ENCODE measurements at regions not wholly inside any gene's neighbourhood (a gene's known extent, or its start where the extent isn't known, plus 50 kb on each side); places are given as distances from the start of the nearest gene placed in this dataset.

DNA sequence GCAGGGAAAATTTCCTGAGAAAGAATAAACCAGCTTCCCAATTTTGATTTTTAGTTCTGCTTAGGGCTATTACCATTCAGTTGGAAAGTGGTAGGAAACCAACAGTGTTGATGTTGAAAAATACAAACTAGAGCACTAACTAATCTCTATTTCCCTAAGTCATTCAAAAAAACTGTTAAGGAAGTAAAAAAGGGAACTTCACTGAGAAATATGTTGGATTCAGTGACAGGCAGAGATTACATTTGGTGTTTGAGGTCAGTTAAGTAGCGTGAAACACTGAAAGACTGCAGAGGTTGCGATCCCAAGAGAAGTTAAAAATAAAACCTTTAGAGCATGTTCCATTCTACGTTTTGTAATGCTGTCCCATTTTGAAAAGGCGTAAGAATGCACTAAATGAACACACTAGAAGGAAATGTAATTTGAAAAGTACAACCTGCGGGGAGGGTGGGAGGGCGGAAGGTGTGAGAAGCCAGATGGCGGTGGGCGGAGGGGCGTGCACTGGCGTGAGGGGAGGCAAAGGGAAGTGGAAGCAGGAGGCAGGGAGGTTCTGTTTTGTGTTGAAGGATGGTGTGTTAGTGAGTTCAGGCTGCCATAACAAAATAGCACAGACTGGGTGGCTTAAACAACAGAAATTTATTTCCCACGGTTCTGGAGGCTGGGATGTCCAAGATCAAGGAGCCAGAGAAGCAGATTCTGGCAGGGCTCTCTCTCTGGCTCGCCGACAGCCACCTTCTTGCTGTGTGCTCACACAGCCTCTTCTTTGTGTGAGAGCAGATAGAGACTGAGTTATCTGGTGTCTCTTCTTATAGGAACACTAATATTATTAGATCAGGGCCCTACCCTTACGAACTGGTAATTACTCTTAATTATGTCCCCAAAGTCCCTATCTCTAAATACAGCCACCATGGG is 94.3 kb upstream of the KCTD1 start:
- ATAC-seq (no peak), FAIRE-seq (no peak), DNase-seq (ENCODE audit: low spot score) (no peak)
- Histone ChIP-seq H4K20me1 (ENCODE audit: insufficient read depth, low read length) (no peaks in the 10 kb centered on the region), H3K4me1 (ENCODE audit: insufficient read depth, low read length) (no peaks in the 10 kb centered on the region), H3K79me2 (ENCODE audit: insufficient read depth, low read length) (no peaks in the 10 kb centered on the region), H3K27me3 (ENCODE audit: control insufficient read depth in 1 of 2, insufficient read depth in 2 of 2, low read length in 2 of 2) (peaks cover 0 to 33% of the 10 kb centered on the region in 2 experiments; a peak in 4 of 5 replicates), H3K27ac (ENCODE audit: extremely low read length, insufficient read depth, low read length) (no peak overlapping the region), H3K9ac (ENCODE audit: insufficient read depth, low read depth, low read length) (no peak overlapping the region), H3K9me3 (ENCODE audit: low read length) (no peaks in the 10 kb centered on the region), H3K4me3 (replicated peaks in 1 of 3; ENCODE audit: insufficient read depth in 1 of 3, low read depth in 2 of 3, low read length in 3 of 3) (no peak overlapping the region), H2AFZ (ENCODE audit: low read length) (no peak overlapping the region), H3K36me3 (replicated peaks in 1 of 2; ENCODE audit: control insufficient read depth in 1 of 2, insufficient read depth in 2 of 2, low read length in 2 of 2) (no peaks in the 10 kb centered on the region), H3K4me2 (ENCODE audit: low read depth, low read length) (no peak overlapping the region)
- no TSS peak for BruUV-seq (replicated peaks)
- 44% methylated on average over 13 of the region's 14 CpGs for whole genome bisulfite sequencing (ENCODE audit: low lambda C conversion rate)
- in situ Hi-C loops (cut with HindIII; ENCODE audit: extremely low pct_ligation_motif_present, low pct_unique_long_range_greater_than_20kb): no loop called here
- no peak for TF ChIP-seq ZNF788 (CRISPR knock-in tag; IDR thresholded peaks at IDR 0.05; ENCODE audit: borderline replicate concordance)
- no peak for TF ChIP-seq ZNF570 (CRISPR knock-in tag; IDR thresholded peaks at IDR 0.05; ENCODE audit: borderline replicate concordance)
- no peak for TF ChIP-seq TEAD2 (CRISPR knock-in tag; IDR thresholded peaks at IDR 0.05)
- TF ChIP-seq ZNF792 (CRISPR knock-in tag; IDR thresholded peaks at IDR 0.05): no peak
- TF ChIP-seq ZZZ3 (CRISPR knock-in tag; IDR thresholded peaks at IDR 0.05; ENCODE audit: borderline replicate concordance): no peak
- TF ChIP-seq, protein P1, sequence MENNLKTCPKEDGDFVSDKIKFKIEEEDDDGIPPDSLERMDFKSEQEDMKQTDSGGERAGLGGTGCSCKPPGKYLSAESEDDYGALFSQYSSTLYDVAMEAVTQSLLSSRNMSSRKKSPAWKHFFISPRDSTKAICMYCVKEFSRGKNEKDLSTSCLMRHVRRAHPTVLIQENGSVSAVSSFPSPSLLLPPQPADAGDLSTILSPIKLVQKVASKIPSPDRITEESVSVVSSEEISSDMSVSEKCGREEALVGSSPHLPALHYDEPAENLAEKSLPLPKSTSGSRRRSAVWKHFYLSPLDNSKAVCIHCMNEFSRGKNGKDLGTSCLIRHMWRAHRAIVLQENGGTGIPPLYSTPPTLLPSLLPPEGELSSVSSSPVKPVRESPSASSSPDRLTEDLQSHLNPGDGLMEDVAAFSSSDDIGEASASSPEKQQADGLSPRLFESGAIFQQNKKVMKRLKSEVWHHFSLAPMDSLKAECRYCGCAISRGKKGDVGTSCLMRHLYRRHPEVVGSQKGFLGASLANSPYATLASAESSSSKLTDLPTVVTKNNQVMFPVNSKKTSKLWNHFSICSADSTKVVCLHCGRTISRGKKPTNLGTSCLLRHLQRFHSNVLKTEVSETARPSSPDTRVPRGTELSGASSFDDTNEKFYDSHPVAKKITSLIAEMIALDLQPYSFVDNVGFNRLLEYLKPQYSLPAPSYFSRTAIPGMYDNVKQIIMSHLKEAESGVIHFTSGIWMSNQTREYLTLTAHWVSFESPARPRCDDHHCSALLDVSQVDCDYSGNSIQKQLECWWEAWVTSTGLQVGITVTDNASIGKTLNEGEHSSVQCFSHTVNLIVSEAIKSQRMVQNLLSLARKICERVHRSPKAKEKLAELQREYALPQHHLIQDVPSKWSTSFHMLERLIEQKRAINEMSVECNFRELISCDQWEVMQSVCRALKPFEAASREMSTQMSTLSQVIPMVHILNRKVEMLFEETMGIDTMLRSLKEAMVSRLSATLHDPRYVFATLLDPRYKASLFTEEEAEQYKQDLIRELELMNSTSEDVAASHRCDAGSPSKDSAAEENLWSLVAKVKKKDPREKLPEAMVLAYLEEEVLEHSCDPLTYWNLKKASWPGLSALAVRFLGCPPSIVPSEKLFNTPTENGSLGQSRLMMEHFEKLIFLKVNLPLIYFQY (CRISPR knock-in tag; IDR thresholded peaks at IDR 0.05; ENCODE audit: borderline replicate concordance): no peak
- intact Hi-C loops (cut with micrococcal nuclease; ENCODE audit: unreplicated experiment): no loop called here
- ChIA-PET POLR2A (no interaction called here), CTCF (ENCODE audit: low intra/inter-chr PET ratio, low total read pairs) (no interaction called here)
